ENCODE measurements at regions not wholly inside any gene's neighbourhood (a gene's known extent, or its start where the extent isn't known, plus 50 kb on each side); places are given as distances from the start of the nearest gene placed in this dataset.
"Not testable (repeated sequence)": the region's sequence is repeated elsewhere in the genome, so short reads cannot be mapped to it uniquely, and the experiment has no call there.

DNA sequence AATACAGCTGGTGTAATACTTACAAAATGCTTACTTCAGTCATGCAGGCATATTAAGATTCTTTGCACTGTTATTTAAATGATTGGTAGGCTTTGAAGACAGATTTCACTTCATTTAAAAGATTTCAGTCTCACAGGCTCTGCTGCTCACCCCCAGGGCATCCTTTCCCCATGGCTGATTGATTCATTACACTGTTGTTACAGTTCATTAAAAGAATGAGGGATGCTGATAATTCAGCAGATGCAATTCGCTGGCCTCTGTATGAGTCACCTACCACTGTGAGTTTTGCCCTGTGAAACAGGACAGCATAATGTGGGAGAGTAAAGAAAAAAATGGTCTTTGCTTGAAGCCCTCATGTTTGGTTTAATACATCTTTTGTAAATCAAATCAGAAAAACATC, 246.9 kb downstream of the CYLC2 start:
- DNase-seq (ENCODE audit: low spot score): peak; percentile 2

DNA sequence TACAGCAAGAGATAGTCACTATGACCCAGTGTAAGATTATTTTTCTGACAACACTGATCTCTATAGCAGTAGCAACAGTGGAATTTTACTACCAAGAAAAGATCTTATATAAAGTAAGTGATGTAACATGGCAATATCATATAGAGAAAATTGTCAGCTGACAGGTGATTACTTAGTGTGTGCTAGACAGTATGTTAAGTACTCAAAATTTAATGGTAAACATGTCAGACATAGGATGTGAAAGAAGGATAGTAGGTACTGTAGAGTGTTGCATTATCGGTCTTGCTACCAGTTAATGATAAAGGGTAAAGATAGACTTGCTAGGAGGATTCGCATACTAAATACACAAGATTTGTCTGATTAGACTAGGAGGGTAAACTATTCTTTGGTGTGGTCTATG, 247.4 kb downstream of the CYLC2 start:
- no peak for DNase-seq (ENCODE audit: low spot score)

DNA sequence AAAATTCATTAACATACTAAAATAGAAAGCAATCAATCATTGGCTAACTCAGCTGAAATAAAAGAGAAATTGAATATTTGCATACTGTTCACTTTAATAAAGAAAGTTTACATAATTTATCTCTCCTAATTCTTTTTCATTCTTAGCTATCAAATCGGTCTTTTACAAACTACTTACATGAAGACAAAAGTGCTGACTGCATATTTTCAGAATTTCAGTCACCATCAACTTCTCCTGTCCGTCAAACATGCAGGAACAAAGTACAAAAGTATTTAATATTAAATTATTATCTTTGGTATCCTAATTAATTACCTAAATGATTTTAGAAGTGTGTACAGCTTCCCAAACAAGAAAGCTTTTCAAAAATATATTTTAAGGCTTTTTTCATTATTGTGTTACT, 248.4 kb downstream of the CYLC2 start:
- no peak for DNase-seq (ENCODE audit: low spot score)

DNA sequence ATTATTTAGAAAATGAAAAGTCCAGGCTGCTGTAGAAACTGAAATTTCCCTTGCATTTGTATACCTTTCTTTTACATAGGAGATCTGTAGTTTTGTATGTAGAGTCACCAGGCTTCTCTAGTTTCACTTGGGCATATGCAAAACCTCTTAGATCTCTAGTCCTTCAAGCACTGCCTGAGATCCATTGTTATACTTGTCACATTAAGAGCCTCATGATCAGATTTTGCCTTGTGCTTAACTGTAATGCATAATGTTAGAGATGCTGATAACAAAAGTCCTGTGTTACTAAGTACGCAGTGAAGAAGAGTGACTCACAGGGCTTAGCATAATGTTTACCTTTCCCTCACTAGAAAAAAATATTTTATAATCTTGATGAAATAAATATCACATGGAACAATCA, 250.2 kb downstream of the CYLC2 start:
- DNase-seq (ENCODE audit: low spot score): no peak

DNA sequence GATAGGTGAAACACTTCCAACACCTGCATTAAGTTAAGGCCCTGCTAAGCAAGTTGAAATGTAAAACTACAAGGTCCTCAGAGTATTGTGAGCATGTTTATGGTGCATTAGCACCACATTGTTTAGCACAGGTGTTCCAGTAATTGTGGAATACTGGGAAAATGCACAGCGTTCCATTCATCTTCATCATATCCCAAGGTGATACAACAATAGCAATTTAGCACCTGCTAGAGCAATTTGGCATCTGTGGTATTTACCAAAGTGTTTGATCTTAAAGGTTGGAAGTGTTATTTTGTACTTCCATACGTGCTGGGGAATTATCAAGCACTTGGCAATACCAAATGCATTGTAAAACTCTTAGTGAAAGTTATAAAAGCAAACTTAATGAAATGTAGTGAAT, 266.8 kb downstream of the CYLC2 start:
- DNase-seq (ENCODE audit: low spot score): no peak

DNA sequence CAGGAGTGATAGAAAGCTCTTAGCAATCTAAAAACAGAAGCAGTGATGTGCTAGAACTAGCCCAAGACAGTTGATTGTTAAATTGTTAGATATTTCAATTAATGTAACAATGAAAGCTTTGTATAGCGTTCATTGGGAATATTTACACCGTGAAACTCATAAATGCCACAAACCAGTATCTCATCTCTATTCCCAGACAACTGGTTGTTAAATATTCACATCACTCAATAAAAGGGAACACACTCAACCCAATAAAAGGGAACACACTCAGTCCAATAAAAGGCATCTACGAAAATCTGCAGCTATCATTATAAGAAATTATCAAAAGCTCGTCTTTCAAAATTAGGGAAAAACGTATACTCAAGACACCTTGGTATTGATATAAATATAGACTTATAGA, 270.9 kb downstream of the CYLC2 start:
- DNase-seq (ENCODE audit: low spot score): no peak

DNA sequence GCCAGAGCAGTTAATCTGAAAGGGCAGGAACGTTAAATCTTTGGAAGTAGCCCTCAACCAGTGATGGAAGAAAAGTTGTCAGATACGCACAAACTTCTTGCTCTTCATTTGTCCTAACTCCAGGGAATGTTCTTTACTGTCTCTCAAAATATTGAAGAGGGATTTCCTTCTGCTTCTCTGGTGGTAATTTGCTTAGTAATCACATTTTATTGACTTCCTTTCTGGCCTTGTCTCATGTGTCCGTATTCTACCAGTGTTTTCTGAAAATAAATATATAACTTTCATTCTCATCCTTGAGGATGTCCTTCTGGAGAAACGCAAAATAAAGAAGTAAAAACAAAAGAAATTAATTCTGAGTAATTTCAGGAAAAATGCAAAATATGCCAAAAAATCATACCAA, 282.1 kb downstream of the CYLC2 start:
- DNase-seq (ENCODE audit: low spot score): no peak

DNA sequence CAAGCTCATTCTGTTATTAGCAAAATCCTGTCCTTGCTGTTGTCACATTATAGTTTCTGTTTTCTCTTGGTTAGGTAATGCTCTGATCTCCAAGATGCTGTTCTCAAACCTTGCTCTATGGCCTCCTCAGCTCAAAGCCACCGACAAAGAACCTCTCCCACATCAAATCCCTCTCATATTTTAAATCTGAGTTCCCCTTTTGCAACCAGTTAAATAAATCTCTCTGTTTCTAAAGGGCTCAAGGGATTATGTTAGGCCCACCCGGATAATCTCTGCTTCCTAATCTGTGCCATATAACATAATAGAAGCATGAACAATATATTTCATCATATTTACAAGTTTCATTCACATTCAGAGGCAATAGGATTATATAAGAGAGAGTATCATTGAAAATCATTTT, 286.0 kb downstream of the CYLC2 start:
- DNase-seq (ENCODE audit: low spot score): no peak

DNA sequence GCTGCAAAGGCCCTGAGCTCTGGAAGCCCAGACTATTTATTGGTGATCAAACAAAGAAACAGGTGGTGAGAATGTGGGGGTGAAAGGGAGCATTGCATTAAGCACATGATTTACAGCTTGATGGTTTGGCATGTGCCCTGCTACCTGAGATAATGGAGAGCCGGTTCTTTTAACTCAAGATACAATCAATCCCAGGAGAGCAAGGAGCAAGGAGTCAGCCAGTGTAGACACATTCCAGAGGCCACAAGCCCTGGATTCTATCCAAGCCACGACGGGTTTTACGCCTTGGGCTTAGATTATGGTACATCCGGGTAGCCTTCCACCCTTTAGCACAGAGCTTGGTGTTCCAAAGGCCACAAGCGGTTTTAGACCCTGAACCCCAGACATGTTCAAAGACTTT, 292.2 kb downstream of the CYLC2 start:
- no peak for DNase-seq (ENCODE audit: low spot score)

DNA sequence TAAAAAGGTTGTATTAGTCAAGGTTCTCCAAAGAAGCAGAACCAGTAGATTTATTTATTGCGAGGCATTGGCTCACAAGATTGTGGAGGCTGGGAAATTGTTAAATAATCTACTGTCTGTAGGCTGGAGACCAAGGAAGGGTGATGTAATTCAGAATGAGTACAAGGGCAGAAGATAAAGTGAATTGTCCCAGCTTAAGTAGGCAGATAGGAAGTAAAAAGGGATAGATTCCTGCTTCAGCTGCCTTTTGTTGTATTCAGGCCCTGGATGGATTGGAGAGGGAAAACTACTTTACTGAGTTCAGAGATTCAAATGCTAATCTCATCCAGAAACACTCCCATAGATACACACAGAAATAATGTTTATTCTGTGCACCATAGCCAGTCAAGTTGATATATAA, 301.1 kb downstream of the CYLC2 start:
- DNase-seq (ENCODE audit: low spot score): no peak

DNA sequence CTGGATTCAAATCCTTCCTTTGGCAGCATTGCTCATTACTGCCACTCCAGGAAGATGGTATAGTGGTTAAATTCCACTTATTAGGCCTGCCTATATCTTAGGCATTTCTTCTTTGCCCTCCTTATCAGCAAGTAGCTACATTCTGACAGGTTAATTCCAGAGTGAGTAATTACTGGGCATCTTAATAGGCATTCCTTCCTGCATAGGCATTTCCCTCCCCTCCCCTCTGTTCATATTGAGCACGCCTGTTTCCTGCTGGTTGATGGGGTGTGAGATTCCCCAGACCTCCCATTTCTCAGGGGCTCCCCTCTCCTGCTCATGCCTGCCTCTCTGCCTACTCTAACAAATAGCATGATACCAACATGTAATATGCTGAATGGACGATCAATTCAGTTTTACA, 305.9 kb downstream of the CYLC2 start:
- DNase-seq (ENCODE audit: low spot score): no peak

DNA sequence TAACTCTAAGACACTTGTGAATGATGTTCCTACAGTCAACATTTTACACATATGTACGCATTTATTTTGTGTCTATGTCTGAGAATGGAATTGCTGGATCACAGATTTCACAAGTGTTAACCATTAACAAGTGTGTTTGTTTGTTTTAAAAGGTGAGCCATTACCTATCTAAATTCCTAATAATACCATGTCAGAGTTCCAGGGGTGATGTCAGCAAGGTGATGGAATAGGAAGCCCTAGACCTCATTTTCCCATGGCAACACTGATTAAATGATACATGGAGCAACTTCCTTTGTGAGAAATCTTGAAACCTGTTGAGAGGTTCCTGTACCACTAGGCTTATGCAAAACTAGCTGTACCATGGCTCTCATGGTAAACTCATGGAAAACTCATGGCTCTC, 309.7 kb downstream of the CYLC2 start:
- no peak for DNase-seq (ENCODE audit: low spot score)

DNA sequence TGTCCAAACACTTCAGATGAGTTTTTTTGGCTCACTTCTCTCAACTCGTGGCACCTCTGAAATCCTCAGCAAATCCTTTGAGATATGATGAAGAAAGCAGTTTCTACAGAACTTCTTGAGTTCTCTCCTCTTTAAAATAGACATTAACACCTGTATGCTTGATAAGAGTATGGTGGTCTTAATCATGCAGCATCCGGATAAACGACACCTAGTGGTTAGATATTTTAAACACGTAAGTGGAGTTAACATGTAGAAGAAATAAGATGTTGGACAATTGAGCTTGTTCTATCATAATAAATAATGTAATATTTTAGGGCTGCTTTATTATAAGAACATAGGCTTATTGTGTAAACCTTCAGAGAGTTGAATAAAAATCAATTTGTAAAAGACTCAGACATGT, 324.8 kb downstream of the CYLC2 start:
- DNase-seq (ENCODE audit: low spot score): no peak

DNA sequence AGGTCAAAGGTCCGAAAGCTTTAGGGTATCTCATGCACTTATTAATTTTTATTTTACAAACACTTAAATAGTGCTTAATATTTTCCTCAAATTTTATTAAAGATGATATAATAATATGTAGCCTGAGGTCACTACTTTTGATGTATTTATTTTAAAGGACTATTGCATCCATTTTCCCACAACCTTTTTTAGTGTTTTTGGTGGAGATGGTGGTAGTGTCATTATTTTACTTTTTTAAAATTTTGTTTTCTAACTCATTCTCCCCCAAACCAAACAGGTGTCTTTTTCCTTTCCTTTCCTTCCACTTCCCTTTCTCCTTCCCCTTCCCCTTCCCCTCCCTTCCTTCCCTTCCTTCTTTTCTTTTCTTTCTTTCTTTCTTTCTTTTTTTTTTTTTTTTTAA, 328.6 kb downstream of the CYLC2 start:
- DNase-seq (ENCODE audit: low spot score): no peak

DNA sequence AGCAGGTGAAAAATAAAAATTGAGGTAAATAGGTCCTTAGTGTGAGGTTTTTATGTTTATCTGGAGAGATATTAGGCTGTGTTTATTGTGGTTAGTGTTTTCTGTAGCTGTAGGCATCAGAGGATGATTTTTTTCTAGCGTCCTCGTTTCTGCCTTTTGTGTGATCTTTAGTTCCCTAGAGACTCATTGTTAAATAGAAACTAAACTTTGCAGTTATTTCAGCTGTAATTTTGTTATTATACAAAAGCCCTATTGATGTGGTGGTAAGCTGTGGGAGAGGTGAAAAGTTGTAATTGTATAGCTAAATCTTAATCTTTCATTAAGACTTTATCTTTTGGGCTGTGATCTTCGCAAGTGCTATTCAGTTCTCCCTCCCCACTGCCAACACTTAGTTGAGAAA, 340.3 kb downstream of the CYLC2 start:
- no peak for DNase-seq (ENCODE audit: low spot score)

DNA sequence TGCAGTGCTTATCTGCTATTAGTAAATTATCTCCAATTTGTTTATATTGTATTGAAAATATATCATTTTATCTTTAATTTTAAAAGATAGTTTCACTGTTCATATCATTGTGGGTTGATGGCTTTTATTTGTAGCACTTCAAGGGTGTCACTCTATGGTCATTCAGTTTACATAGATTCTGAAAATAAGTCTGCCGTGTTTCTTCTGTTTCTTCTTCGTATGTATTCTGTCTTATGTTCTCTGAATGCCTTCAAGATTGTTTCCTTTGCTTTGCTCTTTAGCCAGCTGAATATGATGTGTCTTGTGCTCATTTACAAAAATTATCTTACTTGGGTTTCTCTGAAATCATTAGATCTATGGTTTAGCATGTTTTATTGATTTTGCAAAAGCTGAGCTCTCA, 359.9 kb downstream of the CYLC2 start:
- DNase-seq (ENCODE audit: low spot score): no peak

DNA sequence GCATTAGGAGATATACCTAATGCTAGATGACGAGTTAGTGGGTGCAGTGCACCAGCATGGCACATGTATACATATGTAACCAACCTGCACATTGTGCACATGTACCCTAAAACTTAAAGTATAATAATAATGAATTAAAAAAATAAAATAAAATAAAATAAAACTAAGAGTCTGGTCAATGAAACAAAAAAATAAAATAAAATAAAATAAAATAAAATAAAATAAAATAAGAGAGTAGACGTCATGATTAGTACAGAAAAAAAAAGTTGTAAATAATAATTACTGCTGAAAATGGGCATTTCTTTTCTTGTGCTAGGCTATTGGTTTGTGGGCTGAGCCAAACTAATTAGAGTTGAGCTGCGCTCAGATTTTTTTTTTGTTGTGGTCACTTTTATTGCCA, 362.8 kb downstream of the CYLC2 start:
- not testable (repeated sequence) for DNase-seq (ENCODE audit: low spot score)

DNA sequence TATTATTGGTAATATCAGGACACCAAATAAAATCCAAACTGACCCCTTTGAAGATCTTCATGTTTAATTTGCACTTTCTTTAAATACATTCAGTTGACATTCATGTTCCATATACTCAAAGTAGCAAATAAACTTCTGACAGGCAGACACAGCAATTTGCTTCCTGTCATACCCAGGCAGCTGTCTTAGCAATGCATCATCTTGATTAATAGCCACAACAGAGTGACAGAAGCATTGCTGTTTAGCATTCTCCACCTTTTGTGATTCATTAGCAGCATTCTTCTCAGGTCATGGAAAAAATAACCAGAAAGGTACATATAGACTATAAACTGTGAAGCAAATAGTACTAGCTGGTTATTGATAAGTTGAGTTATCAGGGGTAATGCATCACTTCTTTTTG, 366.8 kb downstream of the CYLC2 start:
- no peak for DNase-seq (ENCODE audit: low spot score)

DNA sequence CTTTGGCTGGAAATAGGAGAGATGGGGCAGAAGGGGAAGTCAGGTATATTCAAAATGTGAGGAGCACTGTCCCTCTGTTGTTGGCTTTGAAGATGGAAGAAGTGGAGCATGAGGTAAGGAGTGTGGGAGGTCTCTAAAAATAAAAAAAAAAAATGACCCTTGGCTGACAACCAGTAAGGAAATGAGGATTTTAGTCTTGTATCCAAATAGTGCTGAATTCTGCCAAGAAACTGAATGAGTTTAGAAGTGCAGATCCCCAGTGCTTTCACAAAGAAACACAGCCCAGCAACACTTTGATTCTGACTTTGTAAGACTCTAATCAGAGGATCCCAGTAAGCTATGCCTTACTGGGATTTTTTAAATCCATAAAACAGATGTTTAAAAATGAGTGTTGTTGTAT, 367.9 kb downstream of the CYLC2 start:
- DNase-seq (ENCODE audit: low spot score): no peak

DNA sequence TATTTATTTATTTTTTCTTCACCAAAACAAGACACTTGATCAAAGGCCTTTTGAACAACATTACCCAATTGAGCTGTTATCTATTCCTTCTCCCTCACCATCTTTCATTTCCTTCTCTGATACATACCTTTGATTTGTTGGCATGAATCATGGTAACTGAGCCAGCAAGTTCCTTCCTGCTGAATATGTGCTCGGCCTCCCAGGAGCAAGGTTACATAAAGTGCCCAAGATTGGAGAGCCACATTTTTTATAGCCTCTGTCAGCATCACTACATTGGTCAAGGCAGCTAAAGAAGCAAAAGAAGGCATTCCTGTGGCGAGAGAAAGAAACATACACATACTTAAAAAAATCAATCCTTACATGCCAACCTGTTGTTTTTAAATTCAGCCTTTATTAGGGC, 369.6 kb downstream of the CYLC2 start:
- DNase-seq (ENCODE audit: low spot score): peak; percentile 11

DNA sequence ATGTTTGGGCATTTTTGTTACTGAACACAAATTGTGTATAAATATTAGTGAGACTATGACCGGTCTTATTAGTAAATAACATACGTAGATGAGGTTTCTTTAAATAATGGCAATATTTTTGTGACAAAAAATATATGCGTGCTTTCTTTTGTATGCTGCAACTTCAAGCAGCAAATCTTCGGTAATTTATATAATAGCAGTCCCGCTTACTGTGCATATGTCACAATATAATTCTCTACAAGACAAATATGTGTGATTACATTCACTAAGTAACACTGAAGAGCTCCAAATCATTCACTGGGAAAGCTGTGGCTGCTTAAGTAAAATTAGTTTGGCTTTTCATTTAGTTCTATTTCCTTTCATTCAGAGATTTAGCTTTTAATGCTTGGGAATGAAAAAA, 376.0 kb downstream of the CYLC2 start:
- DNase-seq (ENCODE audit: low spot score): no peak

DNA sequence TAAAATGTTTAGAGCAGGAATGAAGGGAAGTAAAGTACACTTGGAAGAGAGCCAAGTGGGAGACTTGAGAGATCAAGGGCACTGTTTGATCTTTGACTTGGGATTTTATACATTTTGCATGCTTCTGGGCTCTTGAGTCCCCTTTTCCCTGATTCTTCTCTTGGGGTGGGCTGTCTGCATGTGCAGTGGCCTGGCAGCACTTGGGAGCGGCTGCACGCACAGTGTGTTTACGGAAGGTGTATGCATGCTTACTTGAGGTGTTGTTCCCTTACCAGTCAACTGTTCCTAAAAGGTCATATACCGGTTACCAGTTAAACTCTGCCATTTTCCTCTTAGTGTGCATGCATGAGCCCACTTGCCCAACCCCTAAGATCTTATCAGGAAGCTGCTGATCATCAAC, 377.7 kb downstream of the CYLC2 start:
- DNase-seq (ENCODE audit: low spot score): no peak

DNA sequence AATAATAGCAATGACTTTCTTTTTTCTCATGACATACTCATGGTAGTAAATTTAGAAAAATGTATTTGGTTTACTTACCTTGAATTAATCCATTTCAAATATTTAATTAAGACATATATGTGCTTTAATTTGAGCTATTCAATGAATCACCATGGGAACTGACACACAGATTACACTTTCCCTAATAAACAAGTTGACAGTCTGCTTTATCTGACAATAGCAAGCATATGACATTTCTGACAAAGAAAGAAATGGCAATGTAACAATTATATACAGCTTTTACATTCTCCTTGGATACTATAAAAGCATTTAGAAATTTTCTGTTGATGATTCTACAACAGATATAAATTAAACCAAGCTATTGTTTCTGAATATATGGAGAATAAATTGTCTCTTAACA, 382.5 kb downstream of the CYLC2 start:
- DNase-seq (ENCODE audit: low spot score): no peak

DNA sequence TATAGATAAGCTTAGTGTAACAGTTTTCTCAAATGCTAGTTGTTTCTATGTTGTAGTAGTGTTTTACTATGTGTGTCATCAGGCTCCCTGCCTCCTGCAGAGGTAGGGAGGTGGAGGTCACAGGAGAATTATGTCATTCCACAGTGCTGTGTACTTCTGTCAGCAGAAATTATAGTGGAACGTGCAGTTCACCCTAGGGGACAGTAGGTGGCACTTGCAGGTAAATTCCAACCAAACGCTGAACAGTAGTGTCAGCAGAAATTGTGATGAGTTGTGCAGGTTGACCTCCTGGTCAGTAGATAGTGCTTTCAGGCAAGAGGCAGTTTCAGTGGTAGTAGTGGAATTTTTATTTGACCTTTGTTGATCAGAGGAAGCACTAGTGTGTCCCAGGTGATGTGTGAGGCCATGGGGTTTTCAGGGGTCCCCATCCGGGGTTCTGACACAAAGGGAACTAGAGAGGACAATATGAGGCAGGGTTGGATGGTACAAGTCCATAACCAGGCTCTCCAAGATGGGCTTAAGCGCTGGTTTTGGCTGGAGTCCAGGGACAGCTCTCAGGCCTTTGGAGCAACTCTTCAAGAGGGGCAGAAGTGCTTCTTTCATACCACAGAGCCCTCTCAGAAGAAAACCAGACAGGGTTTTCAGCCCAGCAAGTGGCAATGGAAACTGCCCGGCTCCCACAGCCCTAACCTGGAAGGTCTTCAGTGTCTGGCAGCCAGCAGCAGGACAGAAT, 402.9 kb downstream of the CYLC2 start:
- peak; percentile 53 for DNase-seq (ENCODE audit: low spot score)

DNA sequence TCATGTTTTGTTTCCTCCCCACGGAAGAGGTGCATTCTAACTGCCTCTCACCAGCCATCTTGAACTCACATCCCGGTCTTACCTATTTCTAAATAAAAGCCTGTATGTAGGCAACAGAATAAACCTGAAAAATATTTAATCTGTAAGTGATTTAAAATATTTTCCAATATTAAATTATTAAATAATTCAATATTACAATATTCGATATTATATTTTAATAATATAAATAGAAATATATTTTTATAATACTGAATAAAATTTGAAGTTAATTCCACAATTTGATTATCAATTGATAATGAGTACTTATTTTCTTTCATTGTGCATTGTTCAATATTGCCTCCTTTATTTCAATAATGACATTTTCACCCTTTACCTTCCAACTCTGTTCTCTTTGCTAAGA, 404.4 kb downstream of the CYLC2 start:
- no peak for DNase-seq (ENCODE audit: low spot score)
